ENCODE measurements at regions not wholly inside any gene's neighbourhood (a gene's known extent, or its start where the extent isn't known, plus 50 kb on each side); places are given as distances from the start of the nearest gene placed in this dataset.

GRCh38 chr1:201710632-201711597 lies 118.0 kb upstream of the IPO9 start:
- peak overlapping the region in 1 of 3 experiments; percentile 4 for H3K4me3 Mint-ChIP-seq
- H3K27me3 Mint-ChIP-seq (ENCODE audit: low read depth) = peaks cover 3% of the 10 kb centered on the region
- TF ChIP-seq CTCF (IDR thresholded peaks at IDR 0.05; ENCODE audit: unreplicated experiment in 3 of 3) = no peak
- peak overlapping the region; percentile 74 to 92 (median 90) for H3K27ac Mint-ChIP-seq
- H3K4me1 Mint-ChIP-seq = peaks cover 65% of the 10 kb centered on the region
- peaks cover 4% of the 10 kb centered on the region for H3K36me3 Mint-ChIP-seq (ENCODE audit: low read depth)
- H3K9me3 Mint-ChIP-seq = no peaks in the 10 kb centered on the region

DNA sequence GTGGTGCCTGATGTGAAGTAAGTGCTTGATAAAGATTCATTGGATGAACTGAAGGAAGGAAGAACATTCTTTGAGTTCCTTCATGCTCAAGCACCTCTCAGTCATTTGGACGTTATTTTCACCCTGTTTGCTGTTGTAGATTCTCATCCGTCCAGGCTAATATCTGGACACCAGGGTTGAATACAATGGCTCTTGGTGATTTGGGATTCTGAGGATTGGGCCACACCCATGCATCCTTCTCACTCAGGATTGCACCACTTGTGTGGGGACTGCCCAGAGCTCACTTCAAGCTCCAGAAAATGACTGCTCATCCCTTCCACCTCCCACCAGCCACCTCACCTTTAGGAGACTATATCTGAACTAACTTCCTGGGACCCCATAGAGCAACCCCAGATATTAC lies 117.1 kb upstream of the IPO9 start:
- peak overlapping the region; percentile 74 to 92 (median 90) for H3K27ac Mint-ChIP-seq
- H3K4me1 Mint-ChIP-seq = peaks cover 63% of the 10 kb centered on the region
- TF ChIP-seq CTCF (IDR thresholded peaks at IDR 0.05; ENCODE audit: unreplicated experiment in 3 of 3) = no peak
- H3K9me3 Mint-ChIP-seq = no peaks in the 10 kb centered on the region
- peaks cover 4% of the 10 kb centered on the region for H3K36me3 Mint-ChIP-seq (ENCODE audit: low read depth)
- H3K27me3 Mint-ChIP-seq (ENCODE audit: low read depth) = peaks cover 3% of the 10 kb centered on the region
- no peak overlapping the region for H3K4me3 Mint-ChIP-seq

DNA sequence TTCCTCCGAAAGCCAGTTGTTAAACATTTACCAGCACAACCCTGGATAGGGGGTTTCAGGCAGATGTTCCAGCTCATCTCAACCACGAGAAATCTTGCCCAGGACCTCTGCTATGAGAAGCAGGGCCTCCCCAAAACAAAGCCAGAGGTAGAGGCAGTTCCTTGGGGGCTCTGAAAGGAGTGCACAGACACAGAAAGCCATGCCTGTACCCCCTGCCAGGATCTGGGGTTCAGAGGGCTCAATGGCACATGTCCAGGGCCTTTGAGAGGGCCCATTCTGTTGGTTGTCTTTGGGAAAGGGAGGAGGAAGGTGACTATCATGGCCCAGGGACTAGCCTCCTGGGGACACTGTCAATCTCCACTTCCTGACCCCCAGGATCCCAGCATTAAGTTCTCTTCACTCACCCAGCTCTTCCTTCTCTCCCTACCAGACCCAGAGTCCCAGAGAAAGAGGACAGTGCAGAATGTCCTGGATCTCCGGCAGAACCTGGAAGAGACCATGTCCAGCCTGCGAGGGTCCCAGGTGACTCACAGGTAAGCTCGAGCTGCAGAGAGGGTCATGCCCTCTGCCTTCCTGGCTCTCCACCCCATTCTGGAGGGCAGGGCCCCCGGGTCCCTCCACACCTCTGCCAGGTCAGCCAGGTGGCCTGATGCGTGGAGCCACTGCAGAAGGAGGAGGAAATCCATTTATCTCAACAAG lies 116.4 kb upstream of the IPO9 start:
- H3K27me3 Mint-ChIP-seq (ENCODE audit: low read depth) = peaks cover 3% of the 10 kb centered on the region
- peaks cover 6% of the 10 kb centered on the region for H3K36me3 Mint-ChIP-seq (ENCODE audit: low read depth)
- peak overlapping the region; percentile 69 to 79 (median 74) for H3K27ac Mint-ChIP-seq
- H3K4me3 Mint-ChIP-seq = no peak overlapping the region
- no peak for TF ChIP-seq CTCF (IDR thresholded peaks at IDR 0.05; ENCODE audit: unreplicated experiment in 3 of 3)
- H3K9me3 Mint-ChIP-seq = no peaks in the 10 kb centered on the region
- H3K4me1 Mint-ChIP-seq = peaks cover 63% of the 10 kb centered on the region

DNA sequence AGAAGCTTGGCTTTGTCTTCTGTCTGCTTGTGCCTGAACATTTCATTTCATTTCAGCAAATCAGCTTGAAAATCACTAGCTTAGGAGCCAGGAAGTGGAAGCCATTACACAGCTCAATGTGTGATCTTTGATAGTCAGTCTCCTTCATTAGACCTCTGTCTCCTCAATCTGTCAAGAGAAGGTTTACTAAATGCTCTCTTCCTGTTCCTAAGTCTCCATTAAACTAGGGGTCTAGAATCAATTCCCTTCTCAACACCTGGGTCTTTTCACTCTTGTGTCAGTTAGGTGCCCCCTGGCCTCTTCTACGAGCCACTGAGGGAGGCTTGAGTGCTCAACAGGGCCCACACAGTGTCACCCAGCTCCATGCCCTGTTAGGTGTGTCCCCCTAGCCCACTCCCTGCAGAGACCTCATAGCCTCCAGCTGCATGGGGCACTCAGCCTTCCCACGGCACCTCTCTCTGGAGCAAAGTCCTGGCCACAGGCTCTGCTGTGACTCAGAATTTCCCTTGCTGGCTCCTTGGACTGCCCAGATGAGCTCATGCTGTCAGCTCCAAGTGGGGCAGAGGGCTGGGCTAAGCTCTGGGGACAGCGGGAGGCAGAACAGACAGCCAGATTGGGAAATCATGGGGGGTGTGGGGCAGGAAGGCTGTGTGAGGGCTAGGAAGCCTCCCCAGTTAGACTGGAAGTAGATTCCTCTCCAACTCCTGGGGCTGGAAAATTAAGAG lies 115.7 kb upstream of the IPO9 start:
- Mint-ChIP-seq H3K4me1 (peaks cover 63% of the 10 kb centered on the region), H3K36me3 (ENCODE audit: low read depth) (peaks cover 13% of the 10 kb centered on the region), H3K27me3 (ENCODE audit: low read depth) (peaks cover 3% of the 10 kb centered on the region), H3K27ac (peak overlapping the region; percentile 69 to 79 (median 74)), H3K9me3 (no peaks in the 10 kb centered on the region), H3K4me3 (no peak overlapping the region)
- TF ChIP-seq CTCF (IDR thresholded peaks at IDR 0.05; ENCODE audit: unreplicated experiment in 3 of 3) = no peak

GRCh38 chr1:201714542-201715329 lies 114.2 kb upstream of the IPO9 start:
- H3K36me3 Mint-ChIP-seq (ENCODE audit: low read depth) = peaks cover 26% of the 10 kb centered on the region
- no peak overlapping the region for H3K4me3 Mint-ChIP-seq
- no peaks in the 10 kb centered on the region for H3K9me3 Mint-ChIP-seq
- H3K4me1 Mint-ChIP-seq = peaks cover 72% of the 10 kb centered on the region
- H3K27me3 Mint-ChIP-seq (ENCODE audit: low read depth) = peaks cover 3% of the 10 kb centered on the region
- peak overlapping the region; percentile 33 to 80 (median 49) for H3K27ac Mint-ChIP-seq
- TF ChIP-seq CTCF (IDR thresholded peaks at IDR 0.05; ENCODE audit: unreplicated experiment in 3 of 3) = no peak
